ENCODE measurements at regions not wholly inside any gene's neighbourhood (a gene's known extent, or its start where the extent isn't known, plus 50 kb on each side); places are given as distances from the start of the nearest gene placed in this dataset.

- Histone ChIP-seq H3K4me2 (no peak overlapping the region), H3K36me3 (replicated peaks; ENCODE audit: insufficient read depth, low read depth) (no peaks in the 10 kb centered on the region), H4K20me1 (ENCODE audit: insufficient read depth, poor library complexity, severe bottlenecking) (no peaks in the 10 kb centered on the region), H3K9me3 (ENCODE audit: low read depth) (no peaks in the 10 kb centered on the region), H3K4me3 (no peak overlapping the region), H3K79me2 (no peaks in the 10 kb centered on the region), H3K9me2 (replicated peaks; ENCODE audit: insufficient read depth) (no peaks in the 10 kb centered on the region), H3K27me3 (no peaks in the 10 kb centered on the region), H3K4me1 (ENCODE audit: insufficient read depth) (no peaks in the 10 kb centered on the region), H2AFZ (no peak overlapping the region), H3K27ac (no peak overlapping the region)
- no peak for TF ChIP-seq EZH2phosphoT487 (IDR thresholded peaks at IDR 0.05; ENCODE audit: low read depth, severe bottlenecking, unreplicated experiment)
- no peak for TF ChIP-seq CTCF (IDR thresholded peaks at IDR 0.05; ENCODE audit: poor library complexity)
- no peak for TF ChIP-seq EZH2 (IDR thresholded peaks at IDR 0.05; ENCODE audit: borderline replicate concordance)
- 76% methylated on average over 3 of the region's 3 CpGs for WGBS (ENCODE audit: low lambda C conversion rate, missing lambda C conversion rate)
- DNase-seq (ENCODE audit: low spot score) = no peak
Observed at GRCh38 chr15:29446480-29446879, 176.9 kb upstream of the NSMCE3 start.

GRCh38 chr15:29442532-29442931, 172.9 kb upstream of the NSMCE3 start:
- TF ChIP-seq EZH2 (IDR thresholded peaks at IDR 0.05; ENCODE audit: borderline replicate concordance) (no peak), EZH2phosphoT487 (IDR thresholded peaks at IDR 0.05; ENCODE audit: low read depth, severe bottlenecking, unreplicated experiment) (no peak), CTCF (IDR thresholded peaks at IDR 0.05; ENCODE audit: poor library complexity) (no peak)
- WGBS (ENCODE audit: low lambda C conversion rate, missing lambda C conversion rate) = 89% methylated on average over 5 of the region's 5 CpGs
- no peaks in the 10 kb centered on the region for H3K9me2 ChIP-seq (replicated peaks; ENCODE audit: insufficient read depth)
- no peak overlapping the region for H2AFZ ChIP-seq
- H3K4me3 ChIP-seq = no peak overlapping the region
- no peaks in the 10 kb centered on the region for H3K27me3 ChIP-seq
- no peaks in the 10 kb centered on the region for H4K20me1 ChIP-seq (ENCODE audit: insufficient read depth, poor library complexity, severe bottlenecking)
- H3K4me2 ChIP-seq = no peak overlapping the region
- no peak overlapping the region for H3K27ac ChIP-seq
- H3K79me2 ChIP-seq = no peaks in the 10 kb centered on the region
- H3K4me1 ChIP-seq (ENCODE audit: insufficient read depth) = peaks cover 9% of the 10 kb centered on the region
- no peaks in the 10 kb centered on the region for H3K36me3 ChIP-seq (replicated peaks; ENCODE audit: insufficient read depth, low read depth)
- no peaks in the 10 kb centered on the region for H3K9me3 ChIP-seq (ENCODE audit: low read depth)
- no peak for DNase-seq (ENCODE audit: low spot score)

- no peak for TF ChIP-seq EZH2 (IDR thresholded peaks at IDR 0.05; ENCODE audit: borderline replicate concordance)
- no peak for TF ChIP-seq CTCF (IDR thresholded peaks at IDR 0.05; ENCODE audit: poor library complexity)
- no peak for TF ChIP-seq EZH2phosphoT487 (IDR thresholded peaks at IDR 0.05; ENCODE audit: low read depth, severe bottlenecking, unreplicated experiment)
- H3K4me2 ChIP-seq = no peak overlapping the region
- H3K27me3 ChIP-seq = no peaks in the 10 kb centered on the region
- H3K4me3 ChIP-seq = no peak overlapping the region
- H4K20me1 ChIP-seq (ENCODE audit: insufficient read depth, poor library complexity, severe bottlenecking) = no peaks in the 10 kb centered on the region
- peaks cover 10% of the 10 kb centered on the region for H3K4me1 ChIP-seq (ENCODE audit: insufficient read depth)
- no peaks in the 10 kb centered on the region for H3K9me2 ChIP-seq (replicated peaks; ENCODE audit: insufficient read depth)
- no peak overlapping the region for H3K27ac ChIP-seq
- no peak overlapping the region for H2AFZ ChIP-seq
- WGBS (ENCODE audit: low lambda C conversion rate, missing lambda C conversion rate) = 88% methylated on average over 7 of the region's 7 CpGs
- no peaks in the 10 kb centered on the region for H3K79me2 ChIP-seq
- H3K9me3 ChIP-seq (ENCODE audit: low read depth) = no peaks in the 10 kb centered on the region
- no peaks in the 10 kb centered on the region for H3K36me3 ChIP-seq (replicated peaks; ENCODE audit: insufficient read depth, low read depth)
- DNase-seq (ENCODE audit: low spot score) = no peak
Observed at GRCh38 chr15:29440541-29440940, 170.9 kb upstream of the NSMCE3 start.

- peak; percentile 49 for DNase-seq (ENCODE audit: low spot score)
- Histone ChIP-seq H3K9me2 (replicated peaks; ENCODE audit: insufficient read depth) (no peaks in the 10 kb centered on the region), H2AFZ (no peak overlapping the region), H3K4me3 (no peak overlapping the region), H3K9me3 (ENCODE audit: low read depth) (no peaks in the 10 kb centered on the region), H3K27ac (peak overlapping the region; percentile 80), H3K4me1 (ENCODE audit: insufficient read depth) (peaks cover 10% of the 10 kb centered on the region), H3K27me3 (no peaks in the 10 kb centered on the region), H4K20me1 (ENCODE audit: insufficient read depth, poor library complexity, severe bottlenecking) (no peaks in the 10 kb centered on the region), H3K36me3 (replicated peaks; ENCODE audit: insufficient read depth, low read depth) (no peaks in the 10 kb centered on the region), H3K79me2 (no peaks in the 10 kb centered on the region), H3K4me2 (no peak overlapping the region)
- TF ChIP-seq EZH2 (IDR thresholded peaks at IDR 0.05; ENCODE audit: borderline replicate concordance) (no peak), EZH2phosphoT487 (IDR thresholded peaks at IDR 0.05; ENCODE audit: low read depth, severe bottlenecking, unreplicated experiment) (no peak), CTCF (IDR thresholded peaks at IDR 0.05; ENCODE audit: poor library complexity) (no peak)
- WGBS (ENCODE audit: low lambda C conversion rate, missing lambda C conversion rate) = 69% methylated on average over 2 of the region's 2 CpGs
Observed at GRCh38 chr15:29438703-29439055, 169.1 kb upstream of the NSMCE3 start.
